ENCODE measurements at regions not wholly inside any gene's neighbourhood (a gene's known extent, or its start where the extent isn't known, plus 50 kb on each side); places are given as distances from the start of the nearest gene placed in this dataset.
"Not testable (repeated sequence)": the region's sequence is repeated elsewhere in the genome, so short reads cannot be mapped to it uniquely, and the experiment has no call there.

DNA sequence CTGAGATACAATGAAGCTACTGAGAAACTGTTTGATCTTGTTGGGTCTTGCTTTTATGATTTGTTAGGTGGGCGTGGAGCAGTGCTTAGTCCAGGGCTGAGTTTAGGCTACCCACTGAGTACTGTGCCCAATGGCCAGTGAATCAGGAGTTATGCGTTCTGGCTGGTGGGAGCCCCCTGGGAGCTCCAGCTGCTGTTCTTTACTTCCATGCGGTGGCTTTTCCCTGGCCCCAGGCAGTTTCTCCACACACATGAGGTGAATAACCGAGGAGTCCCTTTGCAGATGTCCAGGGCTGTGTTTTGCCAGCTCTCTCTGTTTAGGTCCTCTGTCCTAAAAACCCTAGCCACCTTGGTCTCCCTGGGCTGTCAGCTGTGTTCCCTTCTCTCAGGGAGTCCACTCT, 106.5 kb downstream of the KLF13 start:
- no peak for DNase-seq (ENCODE audit: low spot score)

DNA sequence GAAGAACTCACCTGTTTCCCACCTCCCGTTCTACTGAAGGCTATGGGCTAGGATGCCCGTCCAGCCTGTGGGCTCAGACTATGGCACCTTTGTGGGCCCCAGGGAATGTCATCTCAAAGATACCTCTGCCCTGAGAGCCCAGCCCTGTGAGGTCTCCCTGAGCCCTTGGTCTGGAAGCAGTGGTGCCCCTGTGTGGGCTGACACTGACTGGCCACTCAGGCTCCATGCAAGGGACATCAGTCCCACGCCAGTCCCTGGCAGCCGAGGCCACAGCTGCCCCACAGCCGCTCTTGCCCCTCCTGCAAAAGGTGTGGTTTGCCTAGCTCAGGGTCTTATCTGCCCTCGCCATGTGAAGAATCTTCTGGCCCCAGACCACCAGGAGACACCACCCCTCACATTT, 106.9 kb downstream of the KLF13 start:
- DNase-seq (ENCODE audit: low spot score) = no peak

DNA sequence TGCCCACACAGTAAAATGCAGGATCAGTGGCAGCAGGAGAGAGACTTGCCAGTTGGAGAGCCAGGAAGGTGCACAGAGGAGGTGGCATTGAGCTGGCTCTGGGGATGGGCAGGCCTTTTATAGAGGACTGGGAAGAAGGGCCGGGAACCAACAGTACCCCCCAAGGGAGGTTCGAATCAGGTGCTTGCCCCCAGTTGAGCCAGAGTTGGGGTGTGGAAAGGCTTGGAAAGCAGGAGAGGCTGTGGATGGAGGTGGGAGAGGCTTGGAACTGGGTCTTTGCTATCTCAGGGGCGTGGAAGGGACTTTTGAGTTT, 107.6 kb downstream of the KLF13 start:
- DNase-seq (ENCODE audit: low spot score) = no peak

DNA sequence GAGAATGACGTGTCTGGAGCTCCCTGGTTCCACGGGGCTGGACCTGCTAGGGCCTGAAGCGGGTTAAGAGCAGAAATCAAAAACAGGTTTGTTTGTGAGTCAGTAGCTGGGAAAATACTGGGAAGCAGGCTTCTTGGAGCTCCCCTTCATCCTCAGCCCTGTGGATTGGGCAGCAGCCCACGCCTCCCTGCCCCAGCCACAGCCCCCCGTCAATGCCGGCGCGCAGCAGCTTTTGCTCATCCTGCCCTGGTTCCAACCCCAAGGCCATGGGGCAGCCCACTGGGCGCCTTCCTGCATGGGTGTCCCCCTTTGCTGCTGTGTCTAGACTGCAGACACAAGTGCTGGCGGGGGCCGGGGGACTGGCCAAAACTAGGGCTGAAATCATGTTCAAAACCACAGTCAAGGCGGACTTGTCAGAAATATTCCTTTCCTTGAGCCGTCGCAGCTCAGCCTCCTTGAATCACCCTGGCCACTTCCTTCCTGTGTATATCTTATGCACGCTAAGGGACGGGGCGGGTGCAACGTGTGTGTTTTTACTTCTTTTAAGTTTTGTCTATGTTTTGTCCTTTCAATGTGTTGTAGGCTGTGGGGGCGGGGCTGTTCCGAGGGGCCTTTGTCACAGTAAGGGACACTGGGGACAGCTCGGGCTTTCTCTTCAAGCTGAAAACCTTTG, 108.1 kb downstream of the KLF13 start:
- no peak for DNase-seq (ENCODE audit: low spot score)

DNA sequence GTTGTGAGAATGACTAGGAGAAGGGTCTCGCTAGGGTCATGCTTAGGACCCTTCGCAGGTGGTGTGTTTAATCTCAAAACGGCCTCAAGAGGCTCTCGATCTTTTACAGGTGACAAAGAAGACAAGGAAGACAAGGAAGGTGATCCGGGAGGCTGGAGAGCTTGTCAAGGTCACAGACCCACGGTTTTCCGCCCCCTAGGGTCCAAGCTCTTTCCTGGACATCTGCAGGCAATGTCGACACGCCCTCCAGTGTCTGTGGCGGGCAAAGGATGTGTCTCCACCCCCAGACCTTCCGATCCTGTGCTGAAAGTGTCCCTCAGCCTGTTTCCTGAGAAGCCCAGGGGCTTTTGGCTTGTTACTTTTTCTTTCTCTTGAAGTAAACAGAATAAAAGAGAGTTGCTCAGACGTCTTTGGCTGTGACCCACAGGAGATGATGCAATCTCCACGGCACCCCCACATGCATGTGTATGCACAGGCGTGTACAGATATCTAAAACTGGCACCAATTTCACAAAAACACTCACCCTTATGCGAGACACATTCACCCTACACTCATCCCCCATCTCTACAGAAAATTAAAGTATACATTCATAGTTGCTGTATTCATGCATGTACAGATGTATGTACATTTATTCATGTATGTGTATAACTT, 108.8 kb downstream of the KLF13 start:
- peak; percentile 83 for DNase-seq (ENCODE audit: low spot score)

DNA sequence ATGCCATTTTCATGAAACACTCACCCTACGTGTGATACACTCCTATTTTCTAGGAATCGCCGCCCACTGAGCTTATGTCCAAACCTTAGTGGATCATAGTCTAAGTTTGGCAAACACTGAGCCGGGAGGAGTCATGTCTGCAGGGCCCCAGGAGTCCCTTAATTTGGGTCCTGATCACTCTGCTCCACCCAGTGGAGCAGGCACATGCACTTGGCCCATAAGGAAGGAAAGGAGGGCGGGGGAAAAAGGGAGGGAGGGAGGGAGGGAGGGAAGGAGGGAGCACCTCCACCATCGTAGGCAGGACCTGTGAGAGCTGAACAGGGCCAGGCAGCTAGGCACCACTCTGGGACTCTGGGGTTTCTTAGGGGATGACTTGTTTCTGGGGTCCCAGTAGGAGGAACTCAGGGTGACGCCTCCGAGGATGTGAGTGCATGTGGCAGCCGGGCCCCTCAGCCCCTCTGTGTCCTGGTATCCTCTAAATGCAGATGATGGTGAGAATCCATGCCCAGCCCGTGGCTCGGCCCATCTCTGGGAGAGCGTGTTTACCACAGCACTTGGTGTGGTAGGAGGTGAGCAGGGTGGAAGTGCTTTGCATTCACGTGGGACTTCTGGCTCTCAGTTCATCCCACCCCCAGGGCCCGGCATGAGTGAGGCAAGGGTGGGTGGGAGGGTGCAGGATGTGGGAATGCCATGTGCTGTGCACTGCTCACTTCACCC, 109.4 kb downstream of the KLF13 start:
- no peak for DNase-seq (ENCODE audit: low spot score)

DNA sequence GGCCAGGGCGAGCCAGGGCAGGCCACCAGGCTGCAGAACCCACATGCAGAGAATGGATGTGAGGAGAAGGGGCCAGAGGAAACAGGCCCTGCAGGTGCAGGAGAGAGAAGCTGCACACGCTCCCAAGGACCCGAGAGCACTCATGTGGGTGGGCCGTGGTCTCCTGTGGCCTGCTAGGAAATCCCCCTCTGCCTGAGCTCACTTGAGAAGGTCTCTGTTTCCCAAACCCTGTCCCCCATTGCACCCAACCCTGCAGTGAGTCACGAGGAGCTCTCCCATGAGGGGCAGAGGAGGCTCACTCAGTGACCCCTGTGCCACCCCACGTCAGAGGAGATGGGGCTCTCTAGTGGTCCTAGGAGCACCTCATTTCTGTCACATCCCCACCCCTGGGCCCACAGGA, 111.1 kb downstream of the KLF13 start:
- DNase-seq (ENCODE audit: low spot score) = no peak

DNA sequence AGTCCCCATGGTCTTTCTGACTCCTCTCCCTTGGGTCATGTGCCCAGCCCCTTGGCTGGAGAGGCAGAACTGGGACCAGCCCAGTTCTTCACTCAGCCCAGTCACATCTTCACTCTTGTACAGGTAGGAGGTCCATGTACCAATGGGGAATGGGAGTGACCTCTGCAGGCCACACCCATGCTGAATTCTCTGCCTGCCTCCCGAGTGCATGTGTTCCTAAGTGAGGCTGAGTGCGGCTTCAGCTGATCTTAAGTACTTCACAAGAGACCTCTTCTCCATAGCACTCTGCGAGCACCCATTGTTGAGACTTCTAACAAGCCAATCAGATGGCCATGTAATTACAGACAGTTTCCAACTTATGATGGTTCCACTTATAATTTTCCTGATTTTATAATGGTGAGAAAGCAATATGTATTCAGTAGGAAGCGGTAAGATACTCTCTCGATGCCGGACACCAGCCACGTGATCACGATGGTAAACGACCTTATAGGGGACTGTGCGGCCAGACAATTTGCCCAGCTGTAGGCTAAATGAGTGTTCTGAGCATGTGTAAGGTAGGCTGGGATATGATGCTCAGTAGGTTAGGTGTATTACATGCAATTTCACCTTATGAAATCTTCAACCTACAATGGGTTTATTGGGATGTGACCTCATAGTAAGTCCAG, 112.1 kb downstream of the KLF13 start:
- DNase-seq (ENCODE audit: low spot score) = no peak

DNA sequence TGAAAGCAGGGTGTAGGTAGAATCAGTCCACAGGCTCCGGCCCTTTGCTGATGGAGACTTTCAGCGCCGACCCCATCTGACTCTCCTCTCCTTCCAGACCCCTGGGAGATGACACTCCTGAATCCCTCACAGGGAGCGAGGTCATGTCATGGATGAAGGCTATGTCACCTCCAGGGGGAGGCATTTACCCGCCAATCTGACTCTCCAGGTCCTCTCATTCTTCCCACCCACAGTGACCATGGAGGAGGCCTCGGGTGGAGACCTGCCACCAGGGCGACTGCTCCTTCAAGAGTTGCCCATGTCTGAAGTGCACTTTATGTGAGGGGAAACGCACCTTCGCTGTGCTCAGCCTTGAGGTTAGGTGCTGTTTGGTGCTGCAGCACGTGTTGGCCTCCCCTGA, 112.7 kb downstream of the KLF13 start:
- DNase-seq (ENCODE audit: low spot score) = peak; percentile 49

DNA sequence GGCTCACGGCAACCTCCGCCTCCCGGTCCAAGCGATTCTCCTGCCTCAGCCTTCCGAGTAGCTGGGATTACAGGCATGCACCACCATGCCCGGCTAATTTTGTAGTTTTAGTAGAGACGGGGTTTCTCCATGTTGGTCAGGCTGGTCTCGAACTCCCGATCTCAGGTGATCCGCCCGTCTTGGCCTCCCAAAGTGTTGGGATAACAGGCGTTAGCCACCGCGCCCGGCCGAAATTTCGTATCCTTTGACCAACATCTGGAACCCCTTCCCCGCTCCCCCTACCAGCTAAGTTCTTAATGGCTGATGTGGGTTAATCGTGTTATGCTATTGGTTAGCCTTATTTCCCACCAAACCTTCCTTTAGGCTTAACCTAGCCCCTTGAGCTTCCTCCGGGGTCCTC, 113.6 kb downstream of the KLF13 start:
- not testable (repeated sequence) for DNase-seq (ENCODE audit: low spot score)

DNA sequence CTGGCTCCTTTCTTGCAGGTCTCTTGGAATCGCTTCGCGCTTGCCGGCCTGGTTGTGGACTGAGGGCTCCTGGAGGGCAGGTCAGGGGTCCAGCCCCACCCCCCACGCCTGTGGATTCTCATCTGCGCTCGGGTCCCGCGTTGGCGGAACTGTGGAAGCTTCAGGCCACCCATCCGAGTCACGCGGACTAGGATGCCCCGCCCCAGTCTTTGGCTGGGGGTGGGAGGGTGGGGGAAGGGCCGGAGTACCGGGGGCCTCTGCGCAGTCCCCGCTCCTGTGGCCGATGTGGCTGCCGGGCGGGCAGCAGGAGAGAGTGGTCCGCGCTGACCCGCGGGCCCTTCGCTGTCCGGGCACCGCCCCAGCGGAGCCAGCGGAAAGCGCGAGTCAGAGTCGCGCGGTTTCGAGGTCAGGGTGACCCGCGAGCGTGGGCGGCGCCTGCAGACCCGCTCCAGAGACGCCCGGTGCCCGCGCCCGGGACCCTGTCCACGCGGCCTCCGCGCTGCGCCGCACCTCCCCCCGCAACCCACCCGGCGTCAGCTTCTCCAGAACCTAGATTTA, 114.2 kb downstream of the KLF13 start:
- peak; percentile 46 for DNase-seq (ENCODE audit: low spot score)

DNA sequence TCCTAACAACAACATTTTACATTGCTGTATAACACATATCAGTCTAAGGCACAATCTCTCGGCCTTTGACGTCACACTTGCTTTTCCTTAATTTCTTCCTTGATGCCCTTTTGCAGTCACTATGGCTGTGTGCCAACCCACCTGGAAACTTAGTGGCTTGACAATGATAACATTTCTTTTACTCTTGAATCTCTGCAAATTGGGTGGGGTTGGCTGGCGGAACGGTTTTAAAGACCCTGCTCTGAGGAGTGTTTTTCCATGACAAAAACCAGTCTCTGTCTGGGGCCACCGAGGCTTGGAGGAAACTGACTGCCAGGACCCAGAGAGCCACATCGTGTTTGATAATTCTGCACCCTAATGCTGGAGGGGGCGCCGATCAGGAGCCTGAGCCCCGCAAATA, 115.6 kb downstream of the KLF13 start:
- no peak for DNase-seq (ENCODE audit: low spot score)

DNA sequence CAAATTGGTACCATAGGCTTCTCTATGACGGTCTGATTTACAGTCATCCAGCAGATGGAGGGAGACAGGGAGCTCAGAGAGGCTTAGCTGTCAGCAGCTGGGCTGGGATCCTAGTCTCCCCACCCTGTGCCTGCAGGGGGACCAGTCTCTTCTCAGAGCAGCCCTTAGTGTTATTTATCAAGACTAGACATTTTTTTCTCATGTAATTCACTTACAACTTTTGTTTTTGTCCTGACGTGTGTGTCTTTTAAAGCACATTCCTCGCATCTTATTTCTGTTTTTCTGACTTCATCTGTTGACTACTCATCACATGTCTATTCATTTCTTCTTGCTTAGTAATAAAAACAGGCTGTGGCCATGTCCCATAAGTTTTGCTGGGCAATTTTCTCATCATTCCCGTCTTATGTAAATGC, 116.1 kb downstream of the KLF13 start:
- peak; percentile 44 for DNase-seq (ENCODE audit: low spot score)

DNA sequence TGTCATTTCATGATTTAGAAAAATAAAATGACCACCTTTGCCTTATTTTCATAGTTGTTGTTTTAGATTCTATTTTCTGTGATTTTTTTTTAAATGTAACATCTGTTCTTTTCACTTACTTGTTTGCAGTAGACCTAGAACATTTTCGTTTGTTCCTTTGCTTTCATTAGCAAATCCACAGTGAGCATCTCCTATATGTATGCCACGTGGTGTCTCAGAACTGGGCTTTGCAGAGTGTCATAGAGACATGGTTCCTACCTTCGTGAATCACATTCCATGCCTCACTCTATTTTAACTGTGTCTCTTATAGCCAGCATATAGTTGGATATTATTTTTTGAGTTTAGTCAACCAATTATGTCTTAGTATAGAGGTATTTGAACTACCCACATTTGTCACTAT, 118.2 kb downstream of the KLF13 start:
- DNase-seq (ENCODE audit: low spot score) = no peak

DNA sequence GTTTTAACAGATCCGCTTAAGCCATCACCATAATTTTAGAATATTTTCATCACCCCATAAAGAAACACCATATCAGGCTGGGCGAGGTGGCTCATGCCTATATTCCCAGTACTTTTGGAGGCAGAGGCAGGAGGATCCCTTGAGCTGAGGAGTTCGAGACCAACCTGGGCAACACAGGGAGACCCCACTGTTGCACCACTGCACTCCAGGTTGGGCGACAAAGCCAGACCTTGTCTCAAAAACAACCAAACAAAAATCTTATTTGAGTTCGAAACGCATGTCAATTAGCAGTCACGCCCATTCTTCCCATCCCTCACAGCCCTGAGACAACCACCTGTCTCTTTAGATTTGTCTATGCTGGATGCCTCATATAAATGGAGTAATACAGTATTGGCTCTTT, 119.9 kb downstream of the KLF13 start:
- no peak for DNase-seq (ENCODE audit: low spot score)

DNA sequence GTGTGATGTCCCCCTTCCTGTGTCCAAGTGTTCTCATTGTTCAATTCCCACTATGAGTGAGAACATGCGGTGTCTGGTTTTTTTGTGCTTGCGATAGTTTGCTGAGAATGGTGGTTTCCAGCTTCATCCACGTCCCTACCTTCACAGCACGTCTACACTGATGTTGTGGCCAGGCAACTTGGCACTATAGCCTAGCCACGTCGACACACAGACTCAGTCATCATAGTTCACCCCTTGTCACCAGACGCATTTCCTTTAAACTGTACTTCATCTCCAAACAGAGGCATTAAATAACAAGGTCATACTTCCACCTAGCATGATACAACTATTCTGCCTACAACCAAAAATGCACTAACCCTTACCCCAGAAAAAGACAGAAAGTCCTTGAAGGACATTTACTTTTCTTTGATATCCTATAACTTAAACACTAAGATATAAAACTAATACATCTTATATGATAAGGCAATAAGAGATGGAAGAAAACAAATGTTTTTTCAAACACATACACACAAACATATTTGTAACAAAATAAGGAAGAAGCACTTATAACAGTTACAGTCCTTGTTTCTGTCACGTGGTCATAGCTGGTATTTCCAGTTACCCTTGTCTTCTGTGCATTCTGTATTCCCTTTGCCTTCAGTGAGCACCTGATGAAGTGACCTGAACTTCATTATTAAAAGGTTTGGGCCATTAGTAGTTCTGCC, 121.4 kb downstream of the KLF13 start:
- no peak for DNase-seq (ENCODE audit: low spot score)

DNA sequence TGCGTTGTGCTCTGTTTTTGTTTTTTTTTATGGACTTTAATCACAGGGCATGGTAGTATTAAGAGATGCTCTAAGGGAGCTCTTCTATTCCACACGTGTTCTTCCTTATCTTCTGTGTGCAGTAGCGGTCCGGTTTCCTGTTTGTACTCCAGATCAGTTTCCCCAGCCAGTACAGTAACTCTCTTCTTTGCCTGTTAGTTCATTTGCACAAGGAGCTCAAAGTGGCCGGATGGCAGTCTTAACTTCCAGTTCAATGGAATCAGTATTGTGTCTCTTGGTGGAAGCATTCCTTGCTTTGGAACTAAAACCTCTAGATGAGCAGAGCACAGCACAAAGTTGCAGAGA, 122.0 kb downstream of the KLF13 start:
- DNase-seq (ENCODE audit: low spot score) = no peak

DNA sequence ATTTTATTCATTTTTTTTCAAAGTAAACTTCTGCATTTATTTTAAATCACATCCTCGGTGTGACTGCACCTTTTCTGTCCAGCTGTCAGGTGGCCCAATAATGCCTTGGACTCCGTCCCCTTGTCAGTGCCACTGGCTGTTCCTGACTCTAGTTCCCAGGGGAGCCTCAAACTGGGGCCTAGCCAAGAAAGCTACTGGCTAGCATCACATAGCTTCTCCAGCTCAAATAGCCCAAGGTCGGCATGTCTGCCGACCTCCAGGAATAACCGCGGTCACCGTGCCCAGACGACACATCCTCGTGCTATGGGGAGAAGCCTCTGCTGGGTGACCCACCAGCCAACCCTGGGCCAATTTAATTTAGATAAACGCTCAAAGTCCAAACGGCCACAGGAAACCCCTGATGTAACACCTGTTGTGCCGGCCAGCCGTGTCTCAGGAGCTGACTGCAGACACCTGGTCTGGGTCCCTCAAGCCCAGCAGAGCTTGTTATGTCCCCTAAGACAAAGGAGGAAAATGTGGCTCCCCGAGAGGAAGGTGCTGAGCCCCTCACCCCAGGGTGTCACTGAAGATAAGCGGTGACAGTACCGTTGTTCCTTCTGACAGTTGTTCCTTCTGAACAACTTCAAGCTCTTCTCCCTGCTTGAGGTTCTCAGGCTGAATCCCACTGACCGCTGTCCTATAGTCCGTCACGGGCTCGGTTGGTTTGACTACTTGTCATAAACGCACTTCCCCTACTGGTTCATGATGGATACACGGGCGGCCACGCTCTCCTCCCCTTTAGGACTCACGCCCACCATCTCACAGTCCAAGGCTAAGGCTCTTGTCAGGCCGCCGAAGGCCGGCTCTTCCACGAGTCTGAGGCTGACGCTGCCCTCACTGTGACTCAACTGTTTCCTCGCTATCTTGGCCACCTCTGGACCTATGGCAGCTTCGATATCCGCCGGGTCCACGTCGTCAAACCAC, 126.2 kb downstream of the KLF13 start:
- DNase-seq (ENCODE audit: low spot score) = no peak

DNA sequence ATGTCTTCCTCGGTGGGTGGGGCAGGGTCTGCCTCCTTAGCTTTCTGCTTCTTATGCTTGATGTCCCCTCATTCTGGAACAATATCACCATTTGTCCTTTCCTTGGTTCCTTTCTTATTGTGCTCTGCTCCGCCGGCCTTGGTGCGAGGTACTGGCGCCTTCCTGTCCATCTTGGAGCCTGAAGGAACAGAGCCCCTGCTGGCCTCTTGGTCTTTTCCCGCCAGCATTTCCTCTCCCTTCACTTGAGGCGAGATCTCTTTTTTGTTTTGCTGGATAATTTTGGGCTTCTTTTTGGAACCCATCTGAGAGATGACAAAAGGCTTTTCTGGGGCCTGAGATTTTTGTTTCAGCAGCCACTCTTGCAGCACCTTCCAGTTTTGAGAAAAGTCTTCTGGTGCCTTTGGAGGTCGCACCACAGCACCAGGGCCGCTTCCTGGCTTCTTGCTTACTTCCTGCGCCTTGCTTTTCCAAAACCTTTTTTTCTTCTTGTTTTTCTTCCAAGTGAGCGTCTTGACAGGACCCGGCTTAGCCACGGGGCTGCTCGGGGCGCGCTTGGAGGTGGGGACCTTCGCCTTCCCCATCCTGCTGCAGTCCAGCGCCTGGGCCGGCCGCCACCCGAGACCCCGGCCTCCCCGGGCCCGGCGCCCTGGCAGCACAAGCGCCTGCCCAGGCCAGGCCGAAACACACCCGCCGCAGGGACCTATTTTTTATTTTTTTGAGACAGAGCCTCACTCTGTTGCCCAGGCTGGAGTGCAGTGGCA, 127.1 kb downstream of the KLF13 start:
- no peak for DNase-seq (ENCODE audit: low spot score)

DNA sequence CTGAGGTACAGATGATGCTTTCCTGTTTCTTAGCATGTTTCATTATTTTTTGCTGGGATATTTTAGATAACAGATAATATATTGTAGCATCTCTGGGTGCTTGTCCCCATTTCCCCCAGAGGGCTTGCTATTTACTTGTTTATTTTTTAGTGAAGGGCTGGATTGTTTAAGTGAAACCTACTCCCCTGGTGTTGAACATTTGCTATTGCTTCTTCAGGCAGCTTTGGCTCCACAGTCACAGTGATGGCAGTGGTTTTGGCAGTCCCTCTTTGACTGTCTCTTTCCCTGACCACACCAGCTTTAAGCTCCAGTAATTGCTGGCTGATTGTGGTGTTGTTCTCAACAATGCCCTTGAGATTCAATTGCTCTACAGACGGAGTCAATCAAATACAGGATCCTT, 128.9 kb downstream of the KLF13 start:
- no peak for DNase-seq (ENCODE audit: low spot score)

Measured in iPS-NIHi11 (cell line).